GM18505 (cell line): ENCODE measurements at regions not wholly inside any gene's neighbourhood (a gene's known extent, or its start where the extent isn't known, plus 50 kb on each side); places are given as distances from the start of the nearest gene placed in this dataset.

Experiments used
- ATAC-seq: cut with Tn5 transposase; IDR thresholded peaks from one replicate; pipeline ENCODE4 v1.9.1; 2021; ENCODE audit not compliant: unreplicated experiment
- POLR2A ChIP-seq: IDR thresholded peaks from 4 replicates; pipeline ENCODE4 v1.6.1; 2011; ENCODE audit warnings: borderline replicate concordance; ENCODE audit not compliant: insufficient read depth, insufficient read length; ENCODE audit errors: extremely low read depth

- ATAC-seq, result no peak
- no peak for TF ChIP-seq POLR2A
Measured at GRCh38 chr5:33370466-33370859, 70.3 kb upstream of the TARS1 start.

- TF ChIP-seq POLR2A, result no peak
- ATAC-seq, result no peak
Measured at GRCh38 chr5:33371660-33372059, 69.1 kb upstream of the TARS1 start.

GRCh38 chr5:33372721-33373472, 67.9 kb upstream of the TARS1 start:
- TF ChIP-seq POLR2A, result no peak
- ATAC-seq, result no peak

- ATAC-seq, result no peak
- no peak for TF ChIP-seq POLR2A
Measured at GRCh38 chr5:33375900-33376299, 64.9 kb upstream of the TARS1 start.

- no peak for TF ChIP-seq POLR2A
- ATAC-seq, result no peak
Measured at GRCh38 chr5:33379757-33380156, 61.0 kb upstream of the TARS1 start.

GRCh38 chr5:33381243-33381642, 59.5 kb upstream of the TARS1 start:
- TF ChIP-seq POLR2A, result no peak
- no peak for ATAC-seq
